ENCODE measurements at regions not wholly inside any gene's neighbourhood (a gene's known extent, or its start where the extent isn't known, plus 50 kb on each side); places are given as distances from the start of the nearest gene placed in this dataset.

DNA sequence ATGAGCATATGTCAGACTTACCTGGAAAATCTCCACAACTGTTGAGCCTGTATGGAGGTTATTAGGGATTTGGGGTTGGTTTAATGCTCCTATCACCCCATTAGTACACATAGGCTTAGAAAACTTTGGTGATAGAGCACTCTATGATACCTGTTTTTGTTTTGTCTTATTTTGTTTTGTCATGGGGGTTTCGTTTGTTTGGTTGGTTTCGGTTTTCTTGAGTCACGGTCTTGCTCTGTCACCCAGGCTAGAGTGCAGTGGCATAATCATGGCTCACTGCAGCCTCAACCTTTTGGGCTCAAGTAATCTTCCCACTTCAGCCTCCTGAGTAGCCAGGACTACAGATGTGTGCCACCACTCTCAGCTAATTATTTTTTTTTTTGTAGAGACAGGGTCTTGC lies 70.0 kb downstream of the MZT1 start:
- H3K4me3 ChIP-seq (IDR thresholded peaks at IDR 0.05; ENCODE audit: insufficient read depth, low read depth, low read length): no peak overlapping the region
- no peaks in the 10 kb centered on the region for H3K36me3 ChIP-seq (ENCODE audit: insufficient read depth)
- H3K4me1 ChIP-seq (ENCODE audit: low read depth, poor library complexity, severe bottlenecking): no peaks in the 10 kb centered on the region
- no peaks in the 10 kb centered on the region for H4K20me1 ChIP-seq (ENCODE audit: insufficient read depth)
- H2AFZ ChIP-seq (ENCODE audit: low read depth): no peak overlapping the region
- H3K9ac ChIP-seq: no peak overlapping the region
- no peaks in the 10 kb centered on the region for H3K79me2 ChIP-seq (ENCODE audit: insufficient read depth, low read depth)
- no peak overlapping the region for H3K27ac ChIP-seq
- H3K4me2 ChIP-seq: no peak overlapping the region
- H3K27me3 ChIP-seq (ENCODE audit: insufficient read depth, low read depth): no peaks in the 10 kb centered on the region
- TF ChIP-seq, protein P1, sequence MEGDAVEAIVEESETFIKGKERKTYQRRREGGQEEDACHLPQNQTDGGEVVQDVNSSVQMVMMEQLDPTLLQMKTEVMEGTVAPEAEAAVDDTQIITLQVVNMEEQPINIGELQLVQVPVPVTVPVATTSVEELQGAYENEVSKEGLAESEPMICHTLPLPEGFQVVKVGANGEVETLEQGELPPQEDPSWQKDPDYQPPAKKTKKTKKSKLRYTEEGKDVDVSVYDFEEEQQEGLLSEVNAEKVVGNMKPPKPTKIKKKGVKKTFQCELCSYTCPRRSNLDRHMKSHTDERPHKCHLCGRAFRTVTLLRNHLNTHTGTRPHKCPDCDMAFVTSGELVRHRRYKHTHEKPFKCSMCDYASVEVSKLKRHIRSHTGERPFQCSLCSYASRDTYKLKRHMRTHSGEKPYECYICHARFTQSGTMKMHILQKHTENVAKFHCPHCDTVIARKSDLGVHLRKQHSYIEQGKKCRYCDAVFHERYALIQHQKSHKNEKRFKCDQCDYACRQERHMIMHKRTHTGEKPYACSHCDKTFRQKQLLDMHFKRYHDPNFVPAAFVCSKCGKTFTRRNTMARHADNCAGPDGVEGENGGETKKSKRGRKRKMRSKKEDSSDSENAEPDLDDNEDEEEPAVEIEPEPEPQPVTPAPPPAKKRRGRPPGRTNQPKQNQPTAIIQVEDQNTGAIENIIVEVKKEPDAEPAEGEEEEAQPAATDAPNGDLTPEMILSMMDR (conservative IDR thresholded peaks at IDR 0.05; ENCODE audit: low read depth, low read length): no peak

GRCh38 chr13:72656357-72656756 lies 71.1 kb downstream of the MZT1 start:
- Histone ChIP-seq H3K79me2 (ENCODE audit: insufficient read depth, low read depth) (no peaks in the 10 kb centered on the region), H4K20me1 (ENCODE audit: insufficient read depth) (no peaks in the 10 kb centered on the region), H3K36me3 (ENCODE audit: insufficient read depth) (no peaks in the 10 kb centered on the region), H3K4me1 (ENCODE audit: low read depth, poor library complexity, severe bottlenecking) (no peaks in the 10 kb centered on the region), H3K9ac (no peak overlapping the region), H2AFZ (ENCODE audit: low read depth) (no peak overlapping the region), H3K4me3 (IDR thresholded peaks at IDR 0.05; ENCODE audit: insufficient read depth, low read depth, low read length) (no peak overlapping the region), H3K27ac (no peak overlapping the region), H3K4me2 (no peak overlapping the region), H3K27me3 (ENCODE audit: insufficient read depth, low read depth) (no peaks in the 10 kb centered on the region)
- TF ChIP-seq, protein P1 (conservative IDR thresholded peaks at IDR 0.05; ENCODE audit: low read depth, low read length): no peak

GRCh38 chr13:72653506-72653905 lies 73.9 kb downstream of the MZT1 start:
- Histone ChIP-seq H3K79me2 (ENCODE audit: insufficient read depth, low read depth) (no peaks in the 10 kb centered on the region), H3K4me2 (no peak overlapping the region), H3K4me3 (IDR thresholded peaks at IDR 0.05; ENCODE audit: insufficient read depth, low read depth, low read length) (no peak overlapping the region), H3K36me3 (ENCODE audit: insufficient read depth) (no peaks in the 10 kb centered on the region), H2AFZ (ENCODE audit: low read depth) (no peak overlapping the region), H4K20me1 (ENCODE audit: insufficient read depth) (no peaks in the 10 kb centered on the region), H3K9ac (no peak overlapping the region), H3K27ac (no peak overlapping the region), H3K27me3 (ENCODE audit: insufficient read depth, low read depth) (no peaks in the 10 kb centered on the region), H3K4me1 (ENCODE audit: low read depth, poor library complexity, severe bottlenecking) (no peaks in the 10 kb centered on the region)
- TF ChIP-seq, protein P1 (conservative IDR thresholded peaks at IDR 0.05; ENCODE audit: low read depth, low read length): no peak

DNA sequence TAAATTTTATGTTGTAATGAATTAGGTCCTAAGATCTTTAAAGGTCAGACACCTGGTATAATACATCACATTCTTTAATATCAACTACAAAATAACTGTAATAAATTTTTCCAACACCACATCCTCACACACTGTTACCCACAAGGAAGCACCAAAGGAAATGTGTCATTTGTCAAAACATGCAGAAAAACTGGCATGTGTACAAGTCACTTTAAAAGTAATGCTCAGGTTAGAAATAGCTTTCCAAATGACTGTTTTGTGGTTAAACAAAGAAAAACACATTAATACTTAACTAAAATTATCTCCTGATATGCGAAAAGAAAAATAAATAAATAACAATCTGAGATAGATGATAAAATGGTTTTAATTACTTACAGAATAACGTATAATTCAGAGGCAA lies 74.7 kb downstream of the MZT1 start:
- Histone ChIP-seq H3K4me2 (no peak overlapping the region), H4K20me1 (ENCODE audit: insufficient read depth) (no peaks in the 10 kb centered on the region), H3K4me1 (ENCODE audit: low read depth, poor library complexity, severe bottlenecking) (no peaks in the 10 kb centered on the region), H3K27ac (no peak overlapping the region), H3K4me3 (IDR thresholded peaks at IDR 0.05; ENCODE audit: insufficient read depth, low read depth, low read length) (no peak overlapping the region), H2AFZ (ENCODE audit: low read depth) (no peak overlapping the region), H3K27me3 (ENCODE audit: insufficient read depth, low read depth) (no peaks in the 10 kb centered on the region), H3K79me2 (ENCODE audit: insufficient read depth, low read depth) (no peaks in the 10 kb centered on the region), H3K9ac (no peak overlapping the region), H3K36me3 (ENCODE audit: insufficient read depth) (no peaks in the 10 kb centered on the region)
- TF ChIP-seq, protein P1 (conservative IDR thresholded peaks at IDR 0.05; ENCODE audit: low read depth, low read length): no peak
